AG09309 (cell line): ENCODE measurements at regions not wholly inside any gene's neighbourhood (a gene's known extent, or its start where the extent isn't known, plus 50 kb on each side); places are given as distances from the start of the nearest gene placed in this dataset.

Experiments
- DNase-seq: peaks from one replicate; pipeline ENCODE4 v3.0.0-alpha.2; 2010; ENCODE audit warnings: low read depth
- H3K4me3 ChIP-seq: 2 replicates; pipeline ENCODE4 v1.5.1; 2011; ENCODE audit warnings: mild to moderate bottlenecking, low read depth, low read length, moderate library complexity; ENCODE audit not compliant: control insufficient read depth
- CTCF ChIP-seq: IDR thresholded peaks from 2 replicates; pipeline ENCODE4 v1.5.1; 2011; ENCODE audit warnings: mild to moderate bottlenecking, low read depth, low read length, inconsistent platforms; ENCODE audit not compliant: insufficient read depth, control insufficient read depth; ENCODE audit errors: missing control alignments

GRCh38 chr2:142321706-142322280 is 191.0 kb upstream of the LRP1B start:
- no peak for DNase-seq
- TF ChIP-seq CTCF = no peak
- H3K4me3 ChIP-seq = no peak overlapping the region

GRCh38 chr2:142320067-142320466 is 189.3 kb upstream of the LRP1B start:
- no peak overlapping the region for H3K4me3 ChIP-seq
- no peak for TF ChIP-seq CTCF
- no peak for DNase-seq

DNA sequence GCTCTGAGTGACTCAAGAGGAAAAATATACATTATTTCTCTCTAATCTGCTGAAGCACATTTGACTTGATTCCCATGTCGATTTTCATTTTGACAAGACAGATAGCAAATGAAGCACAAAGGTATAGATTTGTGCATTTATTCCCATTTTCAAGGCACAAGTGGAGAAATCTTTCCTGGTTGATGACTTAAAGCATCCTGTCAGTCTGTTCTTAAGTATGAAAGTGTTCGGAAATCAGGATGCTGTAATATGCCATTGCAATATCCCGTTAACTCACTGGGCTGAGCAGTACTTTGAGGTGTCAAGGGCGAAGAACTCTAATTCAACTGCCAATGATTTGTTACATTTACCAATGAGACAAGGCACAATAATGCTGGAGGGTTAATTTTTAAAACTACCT is 185.2 kb upstream of the LRP1B start:
- TF ChIP-seq CTCF = no peak
- no peak for DNase-seq
- H3K4me3 ChIP-seq = no peak overlapping the region

DNA sequence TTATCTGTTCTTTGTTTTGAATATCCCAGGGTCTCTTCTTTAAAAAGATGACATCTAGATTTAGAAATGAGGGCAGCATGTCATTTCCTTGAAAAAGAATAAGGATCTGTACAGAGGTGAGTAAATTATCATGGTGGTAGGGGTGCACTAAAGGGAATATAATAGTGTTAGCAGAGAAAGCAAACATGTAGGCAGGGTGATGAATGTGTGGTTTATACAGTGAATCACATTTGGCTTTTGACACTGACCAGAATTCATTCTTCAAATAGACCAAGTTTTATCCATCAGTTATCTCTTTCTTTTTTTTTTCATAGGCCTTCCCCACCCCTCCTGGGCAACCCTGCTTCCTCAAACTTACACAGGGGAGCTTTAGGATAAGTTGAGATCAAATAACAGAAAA is 184.5 kb upstream of the LRP1B start:
- no peak overlapping the region for H3K4me3 ChIP-seq
- DNase-seq = no peak
- no peak for TF ChIP-seq CTCF

- DNase-seq = no peak
- no peak for TF ChIP-seq CTCF
- no peak overlapping the region for H3K4me3 ChIP-seq
These were observed 183.3 kb upstream of the LRP1B start for GRCh38 chr2:142314164-142314563.

GRCh38 chr2:142310530-142310929 is 179.7 kb upstream of the LRP1B start:
- DNase-seq = no peak
- H3K4me3 ChIP-seq = no peak overlapping the region
- TF ChIP-seq CTCF = no peak

DNA sequence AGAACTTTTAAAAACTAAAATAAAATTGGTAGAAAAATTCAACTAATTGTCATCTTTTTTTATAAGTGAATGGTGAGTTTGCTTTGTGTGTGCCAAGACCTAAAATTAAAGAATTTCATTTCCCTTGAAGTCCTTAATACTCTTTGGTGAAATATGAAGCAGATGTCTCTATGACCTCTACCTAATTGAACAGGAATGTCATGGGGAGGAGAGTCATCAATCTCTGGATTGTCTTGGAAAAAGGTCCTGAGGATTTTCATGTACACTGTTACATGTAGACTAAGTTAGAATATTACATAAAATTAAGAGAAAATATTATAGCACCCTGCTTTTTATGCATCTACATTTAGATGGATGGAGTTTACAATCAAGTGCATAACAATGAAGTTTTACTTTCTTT is 177.9 kb upstream of the LRP1B start:
- H3K4me3 ChIP-seq = no peak overlapping the region
- TF ChIP-seq CTCF = no peak
- DNase-seq = no peak
